SKM-1 (cell line): ENCODE measurements at regions not wholly inside any gene's neighbourhood (a gene's known extent, or its start where the extent isn't known, plus 50 kb on each side); places are given as distances from the start of the nearest gene placed in this dataset.

Source experiments
- DNase-seq: peaks from one replicate; lab custom pipeline; 2025; ENCODE audit not compliant: unreplicated experiment; lab: John Stamatoyannopoulos, UW

DNA sequence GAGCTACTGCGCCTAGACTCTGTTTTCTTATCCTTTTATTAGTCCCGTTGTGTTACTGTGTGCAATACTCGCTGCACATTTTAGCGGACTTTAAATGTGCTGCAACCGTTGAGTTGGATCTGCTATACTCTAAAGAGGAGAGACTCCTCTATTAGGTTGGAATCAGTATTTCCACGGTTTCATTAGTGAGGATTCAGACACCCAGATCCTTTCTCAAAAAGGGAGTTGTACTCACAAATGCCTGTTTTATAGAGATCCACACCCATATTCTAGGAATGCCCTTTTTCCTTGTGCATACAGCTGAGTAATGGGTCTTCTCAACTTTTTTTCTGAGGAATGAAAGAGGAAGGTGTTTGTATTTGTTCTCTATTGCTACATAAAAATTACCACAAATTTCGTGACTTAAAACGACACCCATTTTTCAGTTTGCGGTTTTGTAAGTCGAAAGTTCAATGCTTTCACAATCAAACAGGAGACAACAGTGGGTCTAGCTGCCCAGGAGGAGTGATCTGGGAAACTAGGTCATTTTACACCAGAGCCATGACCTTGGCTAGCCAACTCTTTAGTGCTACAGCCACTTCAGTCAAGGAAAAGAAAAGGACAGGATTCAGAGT, 52.8 kb upstream of the SLC44A1 start:
- peak; percentile 80 for DNase-seq

DNA sequence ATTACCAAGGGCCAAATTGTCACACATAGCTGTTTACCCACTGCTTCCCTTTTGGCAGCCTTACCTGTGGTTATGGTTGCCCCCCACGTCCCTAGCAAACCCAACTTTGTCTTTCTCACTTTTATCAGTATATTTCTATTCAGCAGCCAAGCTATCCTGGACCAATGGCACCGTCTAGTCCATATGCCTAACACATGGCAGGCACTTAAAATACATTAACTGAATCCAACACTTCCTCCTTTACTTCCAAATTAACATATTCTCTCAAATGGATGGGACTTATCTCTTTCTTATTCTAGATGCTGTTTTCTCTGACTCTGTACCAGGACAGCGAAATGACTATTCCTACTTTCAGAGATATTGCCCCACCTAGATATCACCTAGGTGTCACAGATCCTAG, 50.9 kb upstream of the SLC44A1 start:
- DNase-seq, result no peak

DNA sequence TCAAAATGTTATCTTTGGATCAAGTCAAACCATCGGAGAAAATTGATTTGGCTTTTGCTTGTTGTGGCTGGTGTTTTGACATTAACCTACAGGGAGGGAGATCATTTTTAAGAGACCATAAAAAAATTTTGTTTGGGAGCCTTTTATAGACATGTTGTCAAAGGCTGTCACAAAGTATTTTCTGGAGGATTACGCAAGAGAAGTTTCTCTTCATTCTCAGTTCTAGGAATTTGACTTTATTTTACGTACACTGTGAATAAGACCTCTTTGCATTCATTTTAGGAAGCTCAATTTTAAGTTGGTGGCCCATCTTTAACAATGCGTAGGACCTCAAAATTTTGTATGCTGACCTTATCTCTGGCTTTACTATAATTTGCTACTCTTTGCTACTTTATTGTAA, 50.2 kb upstream of the SLC44A1 start:
- no peak for DNase-seq
